Hepatocyte (in vitro differentiated cells): ENCODE measurements at regions not wholly inside any gene's neighbourhood (a gene's known extent, or its start where the extent isn't known, plus 50 kb on each side); places are given as distances from the start of the nearest gene placed in this dataset.

Experiments
- DNase-seq: peaks from one replicate; pipeline ENCODE4 v3.0.0-alpha.2; 2016; ENCODE audit warnings: low spot score
- H2AFZ ChIP-seq: fragments of 200-600 bp; sonication (generic); 2 replicates; pipeline ENCODE4 v1.6.0; 2016; ENCODE audit warnings: antibody characterized with exemption, mild to moderate bottlenecking
- H3K27ac ChIP-seq: fragments of 200-600 bp; sonication (generic); 2 replicates; pipeline ENCODE4 v1.5.1; 2016; ENCODE audit warnings: mild to moderate bottlenecking
- H3K27me3 ChIP-seq: fragments of 200-600 bp; sonication (generic); 2 replicates; pipeline ENCODE4 v1.6.1; 2016
- H3K36me3 ChIP-seq: fragments of 200-600 bp; sonication (generic); replicated peaks from 2 replicates; pipeline ENCODE4 v1.5.1; 2016; ENCODE audit warnings: low read depth; ENCODE audit not compliant: insufficient read depth
- H3K4me1 ChIP-seq: fragments of 200-600 bp; sonication (generic); 2 replicates; pipeline ENCODE4 v1.5.1; 2016; ENCODE audit warnings: mild to moderate bottlenecking, moderate library complexity; ENCODE audit not compliant: insufficient read depth
- H3K4me2 ChIP-seq: fragments of 200-600 bp; sonication (generic); 2 replicates; pipeline ENCODE4 v1.6.0; 2016
- H3K4me3 ChIP-seq: fragments of 200-600 bp; sonication (generic); 2 replicates; pipeline ENCODE4 v1.5.1; 2016; ENCODE audit warnings: mild to moderate bottlenecking
- H3K79me2 ChIP-seq: fragments of 200-600 bp; sonication (generic); 2 replicates; pipeline ENCODE4 v1.6.0; 2017; ENCODE audit warnings: mild to moderate bottlenecking
- H3K9me2 ChIP-seq: fragments of 200-600 bp; sonication (generic); replicated peaks from 2 replicates; pipeline ENCODE4 v1.6.0; 2017; ENCODE audit warnings: mild to moderate bottlenecking; ENCODE audit not compliant: insufficient read depth
- H3K9me3 ChIP-seq: fragments of 200-600 bp; sonication (generic); 2 replicates; pipeline ENCODE4 v1.5.1; 2016; ENCODE audit warnings: low read depth, mild to moderate bottlenecking
- H4K20me1 ChIP-seq: fragments of 200-600 bp; sonication (generic); 2 replicates; pipeline ENCODE4 v1.6.0; 2016; ENCODE audit warnings: mild to moderate bottlenecking; ENCODE audit not compliant: insufficient read depth, poor library complexity, severe bottlenecking
- EZH2 ChIP-seq: fragments of 200-600 bp; sonication (generic); IDR thresholded peaks from 2 replicates; pipeline ENCODE4 v1.6.1; 2016; ENCODE audit warnings: antibody characterized with exemption, mild to moderate bottlenecking, borderline replicate concordance
- EZH2phosphoT487 ChIP-seq: fragments of 200-600 bp; sonication (generic); IDR thresholded peaks from one replicate; pipeline ENCODE4 v1.6.1; 2018; ENCODE audit warnings: antibody characterized with exemption, mild to moderate bottlenecking, low read depth, moderate library complexity; ENCODE audit not compliant: unreplicated experiment, severe bottlenecking
- WGBS: methylation state at CpG from one replicate; pipeline ENCODE4 v1.1.6; 2016; ENCODE audit warnings: low lambda C conversion rate; ENCODE audit errors: missing lambda C conversion rate; 5-methylcytosine and 5-hydroxymethylcytosine counted together
- TF ChIP-seq, protein P1 (sequence below): fragments of 200-600 bp; sonication (generic); IDR thresholded peaks from 2 replicates; pipeline ENCODE4 v1.5.1; 2016; ENCODE audit warnings: antibody characterized with exemption, mild to moderate bottlenecking; ENCODE audit not compliant: poor library complexity

- Histone ChIP-seq H3K79me2 (no peaks in the 10 kb centered on the region), H3K4me2 (no peak overlapping the region), H3K36me3 (no peaks in the 10 kb centered on the region), H3K4me1 (peaks cover 4% of the 10 kb centered on the region), H3K9me3 (no peaks in the 10 kb centered on the region), H3K4me3 (no peak overlapping the region), H3K27me3 (no peaks in the 10 kb centered on the region), H3K9me2 (no peaks in the 10 kb centered on the region), H3K27ac (no peak overlapping the region), H2AFZ (no peak overlapping the region), H4K20me1 (no peaks in the 10 kb centered on the region)
- no peak for DNase-seq
- TF ChIP-seq, protein P1, sequence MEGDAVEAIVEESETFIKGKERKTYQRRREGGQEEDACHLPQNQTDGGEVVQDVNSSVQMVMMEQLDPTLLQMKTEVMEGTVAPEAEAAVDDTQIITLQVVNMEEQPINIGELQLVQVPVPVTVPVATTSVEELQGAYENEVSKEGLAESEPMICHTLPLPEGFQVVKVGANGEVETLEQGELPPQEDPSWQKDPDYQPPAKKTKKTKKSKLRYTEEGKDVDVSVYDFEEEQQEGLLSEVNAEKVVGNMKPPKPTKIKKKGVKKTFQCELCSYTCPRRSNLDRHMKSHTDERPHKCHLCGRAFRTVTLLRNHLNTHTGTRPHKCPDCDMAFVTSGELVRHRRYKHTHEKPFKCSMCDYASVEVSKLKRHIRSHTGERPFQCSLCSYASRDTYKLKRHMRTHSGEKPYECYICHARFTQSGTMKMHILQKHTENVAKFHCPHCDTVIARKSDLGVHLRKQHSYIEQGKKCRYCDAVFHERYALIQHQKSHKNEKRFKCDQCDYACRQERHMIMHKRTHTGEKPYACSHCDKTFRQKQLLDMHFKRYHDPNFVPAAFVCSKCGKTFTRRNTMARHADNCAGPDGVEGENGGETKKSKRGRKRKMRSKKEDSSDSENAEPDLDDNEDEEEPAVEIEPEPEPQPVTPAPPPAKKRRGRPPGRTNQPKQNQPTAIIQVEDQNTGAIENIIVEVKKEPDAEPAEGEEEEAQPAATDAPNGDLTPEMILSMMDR, result no peak
- WGBS, result 96% methylated on average over 4 of the region's 4 CpGs
Observed at GRCh38 chr5:39497322-39497721, 72.5 kb upstream of the DAB2 start.

GRCh38 chr5:39495227-39495626, 70.4 kb upstream of the DAB2 start:
- 87% methylated on average over 1 of the region's 1 CpG for WGBS
- no peak overlapping the region for H3K4me3 ChIP-seq
- H3K27me3 ChIP-seq, result no peaks in the 10 kb centered on the region
- no peaks in the 10 kb centered on the region for H3K36me3 ChIP-seq
- H3K9me2 ChIP-seq, result no peaks in the 10 kb centered on the region
- H3K4me2 ChIP-seq, result no peak overlapping the region
- H4K20me1 ChIP-seq, result no peaks in the 10 kb centered on the region
- peaks cover 4% of the 10 kb centered on the region for H3K4me1 ChIP-seq
- no peak overlapping the region for H2AFZ ChIP-seq
- no peak overlapping the region for H3K27ac ChIP-seq
- H3K9me3 ChIP-seq, result peaks cover 6% of the 10 kb centered on the region
- H3K79me2 ChIP-seq, result no peaks in the 10 kb centered on the region
- TF ChIP-seq, protein P1, result no peak
- no peak for TF ChIP-seq EZH2
- no peak for TF ChIP-seq EZH2phosphoT487
- no peak for DNase-seq

GRCh38 chr5:39494534-39494933, 69.8 kb upstream of the DAB2 start:
- 90% methylated on average over 1 of the region's 1 CpG for WGBS
- H2AFZ ChIP-seq, result no peak overlapping the region
- no peak overlapping the region for H3K4me2 ChIP-seq

GRCh38 chr5:39494107-39494510, 69.3 kb upstream of the DAB2 start:
- Histone ChIP-seq H3K79me2 (no peaks in the 10 kb centered on the region), H3K4me1 (peaks cover 4% of the 10 kb centered on the region), H2AFZ (no peak overlapping the region), H3K4me3 (no peak overlapping the region), H3K36me3 (no peaks in the 10 kb centered on the region), H3K9me3 (peaks cover 6% of the 10 kb centered on the region), H3K9me2 (no peaks in the 10 kb centered on the region), H4K20me1 (no peaks in the 10 kb centered on the region), H3K27ac (no peak overlapping the region), H3K27me3 (no peaks in the 10 kb centered on the region), H3K4me2 (no peak overlapping the region)
- TF ChIP-seq EZH2 (no peak), EZH2phosphoT487 (peak; percentile 46)
- TF ChIP-seq, protein P1, result no peak
- no peak for DNase-seq
- WGBS, result 61% methylated on average over 3 of the region's 3 CpGs

More at GRCh38 chr5:39494534-39494933, 69.8 kb upstream of the DAB2 start:
- Histone ChIP-seq H3K27me3 (no peaks in the 10 kb centered on the region), H3K4me1 (peaks cover 4% of the 10 kb centered on the region), H3K9me2 (no peaks in the 10 kb centered on the region), H3K27ac (no peak overlapping the region), H3K9me3 (peaks cover 6% of the 10 kb centered on the region), H3K36me3 (no peaks in the 10 kb centered on the region), H3K79me2 (no peaks in the 10 kb centered on the region), H4K20me1 (no peaks in the 10 kb centered on the region), H3K4me3 (no peak overlapping the region)
- TF ChIP-seq EZH2phosphoT487 (no peak), EZH2 (no peak)
- no peak for DNase-seq
